ENCODE measurements at regions not wholly inside any gene's neighbourhood (a gene's known extent, or its start where the extent isn't known, plus 50 kb on each side); places are given as distances from the start of the nearest gene placed in this dataset.

DNA sequence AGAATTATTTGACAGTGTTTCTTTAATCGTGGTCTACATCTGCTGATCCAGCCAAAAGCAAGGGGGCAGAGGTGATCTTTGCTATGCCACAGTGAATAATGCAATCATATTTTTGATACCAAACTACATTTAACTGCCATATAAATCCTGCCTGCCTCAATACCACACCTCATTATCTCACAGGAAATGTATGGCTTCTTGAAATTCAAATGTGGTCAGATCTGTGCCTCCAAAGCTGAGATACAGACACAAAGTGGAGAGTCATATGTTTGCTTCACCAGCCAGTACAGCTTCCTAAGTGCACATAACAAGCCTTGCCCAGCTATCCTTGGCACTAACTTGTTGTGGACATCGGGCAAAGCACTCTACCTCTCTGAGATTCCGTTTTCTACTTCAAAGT lies 250.0 kb upstream of the NFIA start:
- H3K27ac ChIP-seq (ENCODE audit: low read depth in 1 of 3, low read length in 2 of 3), result peak overlapping the region in 2 of 3 donors; percentile 12 to 73
- DNase-seq, result no peak
- no peaks in the 10 kb centered on the region for H3K36me3 ChIP-seq (ENCODE audit: control insufficient read depth in 3 of 3, insufficient read depth in 2 of 3, low read depth in 1 of 3, low read length in 3 of 3)
- 63 to 66% (median 64%) methylated on average over 3 of the region's 3 CpGs for WGBS, 3 donors
- no peak for FAIRE-seq
- H3K4me1 ChIP-seq (ENCODE audit: control insufficient read depth in 3 of 3, insufficient read depth in 2 of 3, low read depth in 1 of 3, low read length in 2 of 3), result peaks cover 0 to 22% (median 8%) of the 10 kb centered on the region in 3 donors
- H3K9me3 ChIP-seq (ENCODE audit: control insufficient read depth in 2 of 2, insufficient read depth in 1 of 2, low read depth in 1 of 2, low read length in 1 of 2), result no peaks in the 10 kb centered on the region
- H3K4me3 ChIP-seq (ENCODE audit: low read depth in 1 of 3, low read length in 3 of 3), result no peak overlapping the region
- no peaks in the 10 kb centered on the region for H3K27me3 ChIP-seq (ENCODE audit: control insufficient read depth in 3 of 3, insufficient read depth in 3 of 3, low read length in 3 of 3)

DNA sequence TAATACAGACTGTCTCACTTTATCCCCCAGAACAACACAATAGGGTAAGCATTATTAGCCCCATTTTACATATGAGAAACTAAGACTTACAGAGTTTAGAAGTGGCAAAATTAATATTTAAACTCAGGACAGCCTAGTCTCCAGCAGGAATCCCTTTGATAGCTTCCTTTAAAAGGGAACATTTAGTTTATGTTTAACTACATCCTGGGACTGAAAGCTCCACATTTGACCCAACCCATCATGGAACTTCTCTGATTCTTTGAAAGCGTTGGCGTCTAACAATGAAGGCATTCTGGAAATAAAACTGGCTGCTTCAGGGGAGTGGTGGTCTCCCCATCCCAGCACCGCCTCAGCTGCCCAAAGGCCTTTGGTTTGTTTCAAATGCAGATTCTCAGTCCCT lies 250.6 kb upstream of the NFIA start:
- Histone ChIP-seq H3K36me3 (ENCODE audit: control insufficient read depth in 3 of 3, insufficient read depth in 2 of 3, low read depth in 1 of 3, low read length in 3 of 3) (no peaks in the 10 kb centered on the region), H3K27ac (ENCODE audit: low read depth in 1 of 3, low read length in 2 of 3) (no peak overlapping the region), H3K27me3 (ENCODE audit: control insufficient read depth in 3 of 3, insufficient read depth in 3 of 3, low read length in 3 of 3) (no peaks in the 10 kb centered on the region), H3K9me3 (ENCODE audit: control insufficient read depth in 2 of 2, insufficient read depth in 1 of 2, low read depth in 1 of 2, low read length in 1 of 2) (no peaks in the 10 kb centered on the region), H3K4me1 (ENCODE audit: control insufficient read depth in 3 of 3, insufficient read depth in 2 of 3, low read depth in 1 of 3, low read length in 2 of 3) (peaks cover 0 to 22% (median 8%) of the 10 kb centered on the region in 3 donors), H3K4me3 (ENCODE audit: low read depth in 1 of 3, low read length in 3 of 3) (no peak overlapping the region)
- FAIRE-seq, result no peak
- DNase-seq, result peak; percentile 6 to 28
- WGBS, 3 donors, result 36 to 74% (median 49%) methylated on average over 3 of the region's 3 CpGs

DNA sequence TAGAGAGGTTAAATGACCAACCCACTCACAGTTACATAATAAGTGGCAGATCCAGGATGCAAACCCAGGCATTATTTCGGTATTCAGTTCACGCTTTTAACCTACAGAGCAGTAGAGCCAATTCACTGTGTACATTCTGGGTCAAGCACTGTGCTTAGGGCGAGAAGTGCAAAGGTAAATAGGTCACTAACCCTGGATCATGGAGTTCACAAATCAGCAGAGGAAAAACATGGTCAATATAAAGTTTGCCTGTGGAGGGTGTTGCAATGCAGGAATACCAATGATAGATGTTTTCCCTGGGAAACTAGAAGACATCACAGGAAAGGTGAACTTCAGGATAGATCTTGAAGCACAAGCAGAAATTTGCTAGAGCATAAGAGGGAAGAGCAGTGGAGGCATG lies 253.4 kb upstream of the NFIA start:
- WGBS, 3 donors, result 84 to 90% (median 85%) methylated on average over 3 of the region's 3 CpGs
- FAIRE-seq, result no peak

DNA sequence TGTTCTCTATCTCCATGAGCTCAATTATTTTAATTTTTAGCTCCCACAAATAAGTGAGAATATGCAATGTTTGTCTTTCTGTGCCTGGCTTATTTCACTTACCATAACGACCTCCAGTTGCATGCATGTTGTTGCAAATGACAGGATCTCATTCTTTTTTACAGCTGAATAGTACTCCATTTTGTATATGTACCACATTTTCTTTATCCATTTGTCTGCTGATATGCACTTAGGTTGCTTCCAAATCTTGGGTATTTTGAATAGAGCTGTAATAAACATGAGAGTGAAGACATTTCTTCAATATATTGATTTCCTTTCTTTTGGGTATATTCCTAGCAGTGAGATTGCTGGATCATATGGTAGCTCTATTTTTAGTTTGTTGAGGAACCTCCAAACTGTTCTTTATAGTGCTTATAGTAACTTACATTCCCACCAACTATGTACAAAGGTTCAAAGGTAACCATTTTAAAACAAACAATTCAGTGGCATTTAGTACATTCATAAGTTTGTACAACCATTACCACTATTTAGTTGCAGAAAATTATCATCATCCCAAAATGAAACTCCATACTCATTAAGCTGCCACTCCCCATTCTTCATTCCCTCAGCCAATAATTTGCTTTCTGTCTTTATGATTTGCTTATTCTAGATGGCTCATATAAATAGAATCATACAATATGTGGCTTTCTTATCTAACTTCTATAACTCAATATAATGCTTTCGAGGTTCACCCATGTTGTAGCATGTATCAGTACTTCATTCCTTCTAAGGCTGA lies 255.9 kb upstream of the NFIA start:
- no peaks in the 10 kb centered on the region for H3K36me3 ChIP-seq (ENCODE audit: control insufficient read depth in 3 of 3, insufficient read depth in 2 of 3, low read depth in 1 of 3, low read length in 3 of 3)
- WGBS, 3 donors, result 73 to 85% (median 83%) methylated on average over 2 of the region's 2 CpGs
- H3K4me3 ChIP-seq (ENCODE audit: low read depth in 1 of 3, low read length in 3 of 3), result no peak overlapping the region
- no peaks in the 10 kb centered on the region for H3K9me3 ChIP-seq (ENCODE audit: control insufficient read depth in 2 of 2, insufficient read depth in 1 of 2, low read depth in 1 of 2, low read length in 1 of 2)
- no peak for DNase-seq
- no peaks in the 10 kb centered on the region for H3K27me3 ChIP-seq (ENCODE audit: control insufficient read depth in 3 of 3, insufficient read depth in 3 of 3, low read length in 3 of 3)
- FAIRE-seq, result no peak
- peaks cover 0 to 3% (median under 1%) of the 10 kb centered on the region in 3 donors for H3K4me1 ChIP-seq (ENCODE audit: control insufficient read depth in 3 of 3, insufficient read depth in 2 of 3, low read depth in 1 of 3, low read length in 2 of 3)
- no peak overlapping the region for H3K27ac ChIP-seq (ENCODE audit: low read depth in 1 of 3, low read length in 2 of 3)

More for the DNA sequence above, 253.4 kb upstream of the NFIA start:
- Histone ChIP-seq H3K9me3 (ENCODE audit: control insufficient read depth in 2 of 2, insufficient read depth in 1 of 2, low read depth in 1 of 2, low read length in 1 of 2) (no peaks in the 10 kb centered on the region), H3K4me1 (ENCODE audit: control insufficient read depth in 3 of 3, insufficient read depth in 2 of 3, low read depth in 1 of 3, low read length in 2 of 3) (peaks cover 0 to 22% (median 8%) of the 10 kb centered on the region in 3 donors), H3K27ac (ENCODE audit: low read depth in 1 of 3, low read length in 2 of 3) (no peak overlapping the region), H3K4me3 (ENCODE audit: low read depth in 1 of 3, low read length in 3 of 3) (no peak overlapping the region), H3K27me3 (ENCODE audit: control insufficient read depth in 3 of 3, insufficient read depth in 3 of 3, low read length in 3 of 3) (no peaks in the 10 kb centered on the region), H3K36me3 (ENCODE audit: control insufficient read depth in 3 of 3, insufficient read depth in 2 of 3, low read depth in 1 of 3, low read length in 3 of 3) (no peaks in the 10 kb centered on the region)
- no peak for DNase-seq

DNA sequence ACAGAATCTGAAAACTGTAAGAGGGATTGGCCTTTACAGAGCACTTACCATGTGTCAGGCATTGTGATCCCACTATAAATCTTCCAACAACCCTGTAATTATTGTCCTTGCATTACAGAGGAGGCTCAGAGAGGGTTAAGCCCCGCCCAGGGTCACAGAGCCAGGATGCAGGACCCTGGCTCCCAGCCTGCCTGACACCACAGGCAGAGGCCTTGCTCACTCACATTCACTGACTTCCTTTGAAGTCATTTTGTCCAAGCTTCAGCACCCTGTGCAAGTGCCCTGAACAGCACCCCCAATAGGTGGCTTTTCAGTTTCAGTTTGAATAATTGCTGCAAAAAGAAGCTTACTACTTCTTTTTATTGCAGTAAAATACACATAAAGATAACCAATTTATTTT lies 256.8 kb upstream of the NFIA start:
- no peaks in the 10 kb centered on the region for H3K9me3 ChIP-seq (ENCODE audit: control insufficient read depth in 2 of 2, insufficient read depth in 1 of 2, low read depth in 1 of 2, low read length in 1 of 2)
- H3K27ac ChIP-seq (ENCODE audit: low read depth in 1 of 3, low read length in 2 of 3), result no peak overlapping the region
- WGBS, 3 donors, result 64 to 85% (median 81%) methylated on average over 1 of the region's 1 CpG
- FAIRE-seq (no peak), DNase-seq (peak in 1 of 2 donors; percentile 20)
- H3K4me3 ChIP-seq (ENCODE audit: low read depth in 1 of 3, low read length in 3 of 3), result no peak overlapping the region
- H3K36me3 ChIP-seq (ENCODE audit: control insufficient read depth in 3 of 3, insufficient read depth in 2 of 3, low read depth in 1 of 3, low read length in 3 of 3), result no peaks in the 10 kb centered on the region
- no peaks in the 10 kb centered on the region for H3K4me1 ChIP-seq (ENCODE audit: control insufficient read depth in 3 of 3, insufficient read depth in 2 of 3, low read depth in 1 of 3, low read length in 2 of 3)
- H3K27me3 ChIP-seq (ENCODE audit: control insufficient read depth in 3 of 3, insufficient read depth in 3 of 3, low read length in 3 of 3), result no peaks in the 10 kb centered on the region

DNA sequence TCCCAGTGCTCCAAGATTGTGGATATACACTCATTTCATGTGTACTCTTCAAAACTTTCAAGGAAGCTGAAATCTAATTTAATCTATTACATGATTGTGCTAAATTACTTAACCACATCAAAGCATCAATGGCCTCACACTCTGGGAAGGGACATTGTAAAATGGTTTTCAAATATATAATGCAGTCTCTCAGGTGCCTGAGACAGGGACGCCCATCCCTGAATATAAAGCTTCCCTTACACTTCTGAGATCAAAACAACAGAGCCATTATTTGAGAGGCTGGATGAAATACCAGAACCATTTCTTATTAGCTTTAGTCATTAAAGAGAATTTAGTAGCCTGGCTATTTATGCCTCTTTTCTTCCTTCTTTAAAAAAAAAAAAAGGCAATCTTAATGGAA lies 259.2 kb upstream of the NFIA start:
- no peaks in the 10 kb centered on the region for H3K27me3 ChIP-seq (ENCODE audit: control insufficient read depth in 3 of 3, insufficient read depth in 3 of 3, low read length in 3 of 3)
- no peaks in the 10 kb centered on the region for H3K36me3 ChIP-seq (ENCODE audit: control insufficient read depth in 3 of 3, insufficient read depth in 2 of 3, low read depth in 1 of 3, low read length in 3 of 3)
- no peaks in the 10 kb centered on the region for H3K4me1 ChIP-seq (ENCODE audit: control insufficient read depth in 3 of 3, insufficient read depth in 2 of 3, low read depth in 1 of 3, low read length in 2 of 3)
- no peak overlapping the region for H3K4me3 ChIP-seq (ENCODE audit: low read depth in 1 of 3, low read length in 3 of 3)
- FAIRE-seq (no peak), DNase-seq (no peak)
- H3K9me3 ChIP-seq (ENCODE audit: control insufficient read depth in 2 of 2, insufficient read depth in 1 of 2, low read depth in 1 of 2, low read length in 1 of 2), result no peaks in the 10 kb centered on the region
- H3K27ac ChIP-seq (ENCODE audit: low read depth in 1 of 3, low read length in 2 of 3), result no peak overlapping the region
- 24 to 61% (median 37%) methylated on average over 1 of the region's 1 CpG for WGBS, 3 donors

DNA sequence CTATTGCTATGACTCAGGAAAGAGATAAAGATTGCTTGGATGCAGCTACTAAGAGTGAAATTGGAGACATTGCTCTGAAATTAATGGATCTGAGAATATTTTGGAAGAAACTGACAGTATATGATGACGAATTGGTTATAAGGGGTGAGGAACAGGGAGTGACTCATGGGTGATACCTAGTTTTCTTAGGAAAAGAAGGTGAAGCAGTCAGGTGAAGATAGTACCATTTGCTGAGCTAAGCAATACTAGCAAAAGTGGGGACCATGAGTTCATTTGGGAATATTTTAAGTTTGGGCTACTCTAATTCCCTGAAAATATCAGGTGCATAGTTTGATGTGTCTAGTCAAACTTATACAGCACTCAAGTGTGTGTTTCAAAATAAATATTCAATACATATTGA lies 260.1 kb upstream of the NFIA start:
- Histone ChIP-seq H3K4me3 (ENCODE audit: low read depth in 1 of 3, low read length in 3 of 3) (no peak overlapping the region), H3K36me3 (ENCODE audit: control insufficient read depth in 3 of 3, insufficient read depth in 2 of 3, low read depth in 1 of 3, low read length in 3 of 3) (no peaks in the 10 kb centered on the region), H3K4me1 (ENCODE audit: control insufficient read depth in 3 of 3, insufficient read depth in 2 of 3, low read depth in 1 of 3, low read length in 2 of 3) (no peaks in the 10 kb centered on the region), H3K27me3 (ENCODE audit: control insufficient read depth in 3 of 3, insufficient read depth in 3 of 3, low read length in 3 of 3) (no peaks in the 10 kb centered on the region), H3K9me3 (ENCODE audit: control insufficient read depth in 2 of 2, insufficient read depth in 1 of 2, low read depth in 1 of 2, low read length in 1 of 2) (no peaks in the 10 kb centered on the region), H3K27ac (ENCODE audit: low read depth in 1 of 3, low read length in 2 of 3) (no peak overlapping the region)
- DNase-seq (no peak), FAIRE-seq (no peak)
- WGBS, 3 donors, result 74 to 75% (median 75%) methylated on average over 1 of the region's 1 CpG

DNA sequence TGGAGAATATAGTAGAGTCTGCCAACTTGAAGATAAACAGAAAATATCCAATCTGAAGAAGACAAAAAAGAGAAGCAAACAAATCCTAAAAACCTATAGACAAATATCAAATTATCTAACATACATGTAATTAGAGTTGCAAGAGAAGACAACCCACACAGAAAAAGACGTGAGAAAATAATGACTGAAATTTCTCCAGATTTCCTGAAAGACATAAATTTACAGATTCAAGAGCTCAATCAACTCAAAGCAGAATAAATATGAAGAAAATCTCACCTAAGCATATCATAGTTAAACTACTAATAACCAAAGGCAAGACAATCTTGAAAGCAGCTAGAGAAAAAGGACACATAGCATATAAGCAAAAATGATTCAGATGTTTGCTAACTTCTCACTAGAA lies 261.2 kb upstream of the NFIA start:
- Histone ChIP-seq H3K4me3 (ENCODE audit: low read depth in 1 of 3, low read length in 3 of 3) (no peak overlapping the region), H3K36me3 (ENCODE audit: control insufficient read depth in 3 of 3, insufficient read depth in 2 of 3, low read depth in 1 of 3, low read length in 3 of 3) (no peaks in the 10 kb centered on the region), H3K27ac (ENCODE audit: low read depth in 1 of 3, low read length in 2 of 3) (no peak overlapping the region), H3K4me1 (ENCODE audit: control insufficient read depth in 3 of 3, insufficient read depth in 2 of 3, low read depth in 1 of 3, low read length in 2 of 3) (no peaks in the 10 kb centered on the region), H3K27me3 (ENCODE audit: control insufficient read depth in 3 of 3, insufficient read depth in 3 of 3, low read length in 3 of 3) (no peaks in the 10 kb centered on the region), H3K9me3 (ENCODE audit: control insufficient read depth in 2 of 2, insufficient read depth in 1 of 2, low read depth in 1 of 2, low read length in 1 of 2) (no peaks in the 10 kb centered on the region)
- 80 to 95% (median 94%) methylated on average over 1 of the region's 1 CpG for WGBS, 3 donors
- no peak for DNase-seq
- FAIRE-seq, result no peak
